ENCODE measurements at regions not wholly inside any gene's neighbourhood (a gene's known extent, or its start where the extent isn't known, plus 50 kb on each side); places are given as distances from the start of the nearest gene placed in this dataset.

DNA sequence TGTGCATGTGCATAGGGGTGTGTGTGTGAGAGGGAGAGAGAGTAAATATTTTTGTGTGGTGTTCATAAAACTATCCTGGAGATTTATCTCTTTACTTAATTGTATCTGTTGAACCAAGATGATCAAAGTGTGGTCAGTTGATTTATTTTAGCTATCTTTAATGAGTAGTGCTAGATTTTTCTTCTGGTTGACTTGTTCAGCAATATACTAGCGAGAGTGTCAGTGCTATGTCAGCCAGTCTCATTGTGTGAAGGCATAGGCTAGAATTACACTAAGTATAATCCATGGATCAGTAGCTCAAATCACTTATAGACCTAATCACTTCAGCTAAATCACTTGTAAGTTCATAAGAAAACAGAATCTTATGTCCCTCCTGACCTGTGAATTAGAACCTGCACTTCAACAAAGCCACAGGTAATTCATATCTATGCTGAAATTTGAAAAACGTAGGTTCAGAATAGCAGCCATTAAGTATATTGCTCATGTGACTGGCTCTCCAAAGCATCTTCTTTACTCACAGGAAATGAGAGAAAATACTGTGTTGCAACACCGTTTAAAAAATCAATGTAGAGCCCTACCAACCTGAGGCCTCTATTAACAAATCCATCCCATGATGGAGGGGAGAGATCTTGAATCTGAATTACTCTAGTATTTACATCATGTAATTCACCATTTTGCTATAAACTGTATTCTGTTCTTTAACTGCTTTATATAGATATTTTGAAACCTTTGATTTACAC lies 203.1 kb upstream of the ACTBL2 start:
- TF ChIP-seq CTCF (IDR thresholded peaks at IDR 0.05; ENCODE audit: low read depth, low read length, poor library complexity, severe bottlenecking), result no peak
- TF ChIP-seq EZH2phosphoT487 (IDR thresholded peaks at IDR 0.05; ENCODE audit: borderline replicate concordance, low read length), result no peak

Measured in DOHH2 (cell line).